Peyer's patch (tissue), 4 donors: ENCODE measurements at regions not wholly inside any gene's neighbourhood (a gene's known extent, or its start where the extent isn't known, plus 50 kb on each side); places are given as distances from the start of the nearest gene placed in this dataset.

ENCODE experiments used
- CTCF ChIP-seq, 6 experiments: fragments of 450-650 bp in 4 of 6; fragments of 200-600 bp in 2 of 6; sonication (generic) in 1 of 6; IDR thresholded peaks; one replicate each; pipeline ENCODE4 v1.5.1; 2017 to 2019; ENCODE audit warnings: antibody characterized with exemption in 6 of 6, mild to moderate bottlenecking in 3 of 6, moderate library complexity in 1 of 6
- POLR2A ChIP-seq, 2 donors: fragments of 450-650 bp; IDR thresholded peaks; one replicate each; pipeline ENCODE4 v1.5.1; 2017; ENCODE audit warnings: antibody characterized with exemption in 2 of 2, mild to moderate bottlenecking in 2 of 2, moderate library complexity in 2 of 2

DNA sequence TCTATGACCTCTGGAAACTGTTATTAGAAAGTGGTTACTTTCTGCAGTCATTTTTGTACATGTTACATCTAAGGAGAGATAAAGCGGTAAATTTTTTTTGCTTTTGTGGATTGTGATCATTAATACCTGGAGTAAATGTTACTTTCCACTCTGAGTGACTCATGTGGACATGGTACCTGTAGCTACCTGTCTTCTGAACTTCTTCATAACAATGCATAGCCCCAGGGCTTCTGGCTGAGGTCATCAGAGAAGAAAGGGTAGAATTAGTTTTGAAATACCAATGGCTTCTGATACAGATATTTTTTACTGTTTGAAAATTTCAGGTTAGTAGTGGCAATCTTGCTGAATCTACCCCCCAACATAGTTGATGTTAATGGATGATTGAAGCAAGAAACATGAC is 489.3 kb downstream of the RWDD3 start:
- no peak for TF ChIP-seq POLR2A (IDR thresholded peaks at IDR 0.05)
- no peak for TF ChIP-seq CTCF (IDR thresholded peaks at IDR 0.05)
